Fibroblast of mammary gland (primary cell): ENCODE measurements at regions not wholly inside any gene's neighbourhood (a gene's known extent, or its start where the extent isn't known, plus 50 kb on each side); places are given as distances from the start of the nearest gene placed in this dataset.

ENCODE experiments used
- DNase-seq: peaks from one replicate; pipeline ENCODE4 v3.0.0-alpha.2; 2010; ENCODE audit warnings: low read depth
- H3K4me3 ChIP-seq: 2 replicates; pipeline ENCODE4 v1.5.1; 2011; ENCODE audit warnings: low read depth, mild to moderate bottlenecking, low read length, moderate library complexity; ENCODE audit not compliant: control insufficient read depth
- CTCF ChIP-seq: conservative IDR thresholded peaks from 2 replicates; pipeline ENCODE4 v1.5.1; 2011; ENCODE audit warnings: low read depth, low read length, inconsistent platforms; ENCODE audit not compliant: control insufficient read depth, insufficient read depth

GRCh38 chr3:13145826-13146642 lies 72.8 kb upstream of the IQSEC1 start:
- no peak for DNase-seq
- H3K4me3 ChIP-seq, result no peak overlapping the region
- no peak for TF ChIP-seq CTCF

GRCh38 chr3:13145131-13145825 lies 72.0 kb upstream of the IQSEC1 start:
- no peak overlapping the region for H3K4me3 ChIP-seq
- DNase-seq, result no peak
- no peak for TF ChIP-seq CTCF

GRCh38 chr3:13144163-13145023 lies 71.2 kb upstream of the IQSEC1 start:
- H3K4me3 ChIP-seq, result no peak overlapping the region
- no peak for DNase-seq

GRCh38 chr3:13143381-13144004 lies 70.3 kb upstream of the IQSEC1 start:
- no peak for DNase-seq
- no peak overlapping the region for H3K4me3 ChIP-seq
- TF ChIP-seq CTCF, result no peak

More at GRCh38 chr3:13144163-13145023, 71.2 kb upstream of the IQSEC1 start:
- TF ChIP-seq CTCF, result no peak

GRCh38 chr3:13142552-13143380 lies 69.5 kb upstream of the IQSEC1 start:
- H3K4me3 ChIP-seq, result no peak overlapping the region
- no peak for TF ChIP-seq CTCF
- DNase-seq, result no peak
